Suprapubic skin (tissue), 4 donors: ENCODE measurements at regions not wholly inside any gene's neighbourhood (a gene's known extent, or its start where the extent isn't known, plus 50 kb on each side); places are given as distances from the start of the nearest gene placed in this dataset.

Source experiments
- DNase-seq, 2 donors: peaks; one replicate each; pipeline ENCODE4 v3.0.0-alpha.2; 2019; ENCODE audit warnings: low spot score in 2 of 2
- H3K27ac ChIP-seq: fragments of 200-600 bp; sonication (generic); one replicate; pipeline ENCODE4 v1.5.1; 2019
- H3K27me3 ChIP-seq: fragments of 200-600 bp; sonication (generic); one replicate; pipeline ENCODE4 v1.5.1; 2019
- H3K36me3 ChIP-seq: fragments of 200-600 bp; sonication (generic); one replicate; pipeline ENCODE4 v1.5.1; 2019
- H3K4me1 ChIP-seq: fragments of 200-600 bp; sonication (generic); one replicate; pipeline ENCODE4 v1.5.1; 2019
- H3K4me3 ChIP-seq: fragments of 200-600 bp; sonication (generic); one replicate; pipeline ENCODE4 v1.5.1; 2019; ENCODE audit warnings: mild to moderate bottlenecking
- H3K9me3 ChIP-seq: fragments of 200-600 bp; sonication (generic); one replicate; pipeline ENCODE4 v1.5.1; 2019
- CTCF ChIP-seq, 2 donors: fragments of 200-600 bp in 1 of 2; fragments of 450-650 bp in 1 of 2; sonication (generic) in 1 of 2; IDR thresholded peaks; one replicate each; pipeline ENCODE4 v1.5.1; 2016 to 2019; ENCODE audit warnings: antibody characterized with exemption in 2 of 2, mild to moderate bottlenecking in 1 of 2, moderate library complexity in 1 of 2
- EP300 ChIP-seq: sonication (generic); formaldehyde crosslinking; IDR thresholded peaks from one replicate; pipeline ENCODE4 v1.6.1; 2017; ENCODE audit warnings: antibody characterized with exemption
- POLR2A ChIP-seq, 2 donors: fragments of 450-650 bp; IDR thresholded peaks; one replicate each; pipeline ENCODE4 v1.6.1; 2017; ENCODE audit warnings: antibody characterized with exemption in 2 of 2, mild to moderate bottlenecking in 2 of 2, moderate library complexity in 2 of 2
- POLR2AphosphoS5 ChIP-seq, 3 donors: sonication (generic); formaldehyde crosslinking; IDR thresholded peaks; one replicate each; pipeline ENCODE4 v1.6.1; 2017; ENCODE audit warnings: antibody characterized with exemption in 3 of 3
- WGBS: methylation state at CpG from one replicate; pipeline ENCODE4 v1.1.5; 2018; 5-methylcytosine and 5-hydroxymethylcytosine counted together

- Histone ChIP-seq H3K4me1 (no peaks in the 10 kb centered on the region), H3K36me3 (no peaks in the 10 kb centered on the region), H3K27ac (no peak overlapping the region), H3K27me3 (no peaks in the 10 kb centered on the region), H3K4me3 (no peak overlapping the region), H3K9me3 (no peaks in the 10 kb centered on the region)
- no peak for TF ChIP-seq POLR2A (IDR thresholded peaks at IDR 0.05)
- no peak for TF ChIP-seq EP300
- TF ChIP-seq CTCF (IDR thresholded peaks at IDR 0.05), result no peak
- TF ChIP-seq POLR2AphosphoS5 (IDR thresholded peaks at IDR 0.05), result no peak
- 63% methylated on average over 1 of the region's 1 CpG for WGBS
- no peak for DNase-seq
Measured at GRCh38 chr2:8195784-8196183, 486.1 kb upstream of the ID2 start.

GRCh38 chr2:8196316-8196715, 485.5 kb upstream of the ID2 start:
- H3K27me3 ChIP-seq, result no peaks in the 10 kb centered on the region
- H3K27ac ChIP-seq, result no peak overlapping the region
- no peak for TF ChIP-seq CTCF (IDR thresholded peaks at IDR 0.05)
- TF ChIP-seq POLR2AphosphoS5 (IDR thresholded peaks at IDR 0.05), result no peak
- no peak for TF ChIP-seq POLR2A (IDR thresholded peaks at IDR 0.05)
- TF ChIP-seq EP300, result no peak
- no peaks in the 10 kb centered on the region for H3K4me1 ChIP-seq
- no peaks in the 10 kb centered on the region for H3K9me3 ChIP-seq
- no peak for DNase-seq
- no peaks in the 10 kb centered on the region for H3K36me3 ChIP-seq
- WGBS, result 71% methylated on average over 3 of the region's 3 CpGs
- H3K4me3 ChIP-seq, result no peak overlapping the region

- no peaks in the 10 kb centered on the region for H3K9me3 ChIP-seq
- no peak overlapping the region for H3K4me3 ChIP-seq
- no peaks in the 10 kb centered on the region for H3K36me3 ChIP-seq
- no peak for DNase-seq
- TF ChIP-seq POLR2AphosphoS5 (IDR thresholded peaks at IDR 0.05), result no peak
- no peak for TF ChIP-seq CTCF (IDR thresholded peaks at IDR 0.05)
- TF ChIP-seq EP300, result no peak
- TF ChIP-seq POLR2A (IDR thresholded peaks at IDR 0.05), result no peak
- 78% methylated on average over 4 of the region's 4 CpGs for WGBS
- no peak overlapping the region for H3K27ac ChIP-seq
- no peaks in the 10 kb centered on the region for H3K27me3 ChIP-seq
- no peaks in the 10 kb centered on the region for H3K4me1 ChIP-seq
Measured at GRCh38 chr2:8197101-8197500, 484.8 kb upstream of the ID2 start.

- DNase-seq, result no peak
- Histone ChIP-seq H3K36me3 (no peaks in the 10 kb centered on the region), H3K4me1 (no peaks in the 10 kb centered on the region), H3K27me3 (no peaks in the 10 kb centered on the region), H3K9me3 (no peaks in the 10 kb centered on the region), H3K27ac (no peak overlapping the region), H3K4me3 (no peak overlapping the region)
- TF ChIP-seq EP300 (no peak), POLR2AphosphoS5 (IDR thresholded peaks at IDR 0.05) (no peak), POLR2A (IDR thresholded peaks at IDR 0.05) (no peak), CTCF (IDR thresholded peaks at IDR 0.05) (no peak)
- 89% methylated on average over 1 of the region's 1 CpG for WGBS
Measured at GRCh38 chr2:8197825-8198224, 484.0 kb upstream of the ID2 start.

GRCh38 chr2:8198766-8199382, 483.0 kb upstream of the ID2 start:
- TF ChIP-seq EP300, result no peak
- no peak for TF ChIP-seq POLR2A (IDR thresholded peaks at IDR 0.05)
- no peak for TF ChIP-seq POLR2AphosphoS5 (IDR thresholded peaks at IDR 0.05)
- TF ChIP-seq CTCF (IDR thresholded peaks at IDR 0.05), result no peak
- Histone ChIP-seq H3K4me1 (no peaks in the 10 kb centered on the region), H3K9me3 (no peaks in the 10 kb centered on the region), H3K27me3 (no peaks in the 10 kb centered on the region), H3K36me3 (no peaks in the 10 kb centered on the region), H3K4me3 (no peak overlapping the region), H3K27ac (no peak overlapping the region)
- 91% methylated on average over 1 of the region's 1 CpG for WGBS
- no peak for DNase-seq
